NCI-H146 treated with DMSO at 0.1 percent for 48 hours (cell line): ENCODE measurements at regions not wholly inside any gene's neighbourhood (a gene's known extent, or its start where the extent isn't known, plus 50 kb on each side); places are given as distances from the start of the nearest gene placed in this dataset.
"Not testable (repeated sequence)": the region's sequence is repeated elsewhere in the genome, so short reads cannot be mapped to it uniquely, and the experiment has no call there.

ENCODE experiments used
- DNase-seq: peaks from one replicate; lab custom pipeline; 2025; ENCODE audit not compliant: unreplicated experiment; lab: John Stamatoyannopoulos, UW

GRCh38 chr1:189125694-189126093 is 1352.0 kb downstream of the BRINP3 start:
- no peak for DNase-seq

DNA sequence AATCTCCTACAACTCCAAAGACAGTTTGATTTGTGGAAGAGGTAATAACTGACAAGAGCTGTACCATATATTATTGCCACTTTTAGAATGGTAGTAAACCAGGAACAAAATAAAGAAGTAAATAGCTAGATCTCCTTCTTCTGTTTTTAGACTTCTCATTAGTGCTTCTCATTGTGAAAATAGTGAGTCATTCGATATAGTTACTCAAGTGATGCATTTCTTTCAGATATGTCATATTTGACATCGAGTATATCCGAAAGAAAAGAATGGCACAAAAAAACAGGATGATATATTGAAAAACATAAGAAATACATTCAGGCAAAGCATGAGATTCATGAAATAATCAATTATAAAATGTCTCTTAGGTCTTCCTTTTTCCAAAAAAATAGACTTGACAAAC is 1346.1 kb downstream of the BRINP3 start:
- DNase-seq, result no peak

DNA sequence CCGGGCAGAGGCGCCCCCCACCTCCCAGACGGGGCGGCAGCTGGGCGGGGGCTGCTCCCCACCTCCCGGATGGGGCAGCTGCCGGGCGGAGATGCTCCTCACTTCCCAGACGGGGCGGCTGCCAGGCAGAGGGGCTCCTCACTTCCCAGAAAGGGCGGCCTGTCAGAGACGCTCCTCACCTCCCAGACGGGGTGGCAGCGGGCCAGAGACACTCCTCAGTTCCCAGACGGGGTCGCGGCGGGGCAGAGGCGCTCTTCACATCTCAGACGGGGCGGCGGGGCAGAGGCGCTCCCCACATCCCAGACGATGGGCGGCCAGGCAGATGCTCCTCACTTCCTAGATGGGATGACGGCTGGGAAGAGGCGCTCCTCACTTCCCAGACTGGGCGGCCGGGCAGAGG is 1337.9 kb downstream of the BRINP3 start:
- not testable (repeated sequence) for DNase-seq

DNA sequence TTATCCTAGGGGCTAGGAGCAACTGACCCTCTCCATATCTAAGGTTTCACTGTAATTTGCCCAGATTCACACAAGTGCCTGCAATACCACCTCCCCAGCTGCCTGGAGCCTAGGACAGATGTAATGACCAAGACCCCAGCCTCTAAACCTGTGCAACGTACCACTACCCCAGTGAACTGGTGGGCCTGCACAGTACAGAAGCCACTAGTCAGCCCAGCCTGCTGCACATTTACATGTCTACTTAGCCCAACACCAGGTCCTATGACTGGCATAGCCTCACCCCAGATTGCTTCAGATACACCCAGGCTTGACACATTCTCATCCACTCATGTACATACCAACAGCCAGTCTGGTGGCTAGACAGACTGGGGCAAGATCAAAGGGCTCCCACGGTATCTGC is 1336.6 kb downstream of the BRINP3 start:
- DNase-seq, result no peak

GRCh38 chr1:189149547-189150375 is 1327.9 kb downstream of the BRINP3 start:
- DNase-seq, result no peak

DNA sequence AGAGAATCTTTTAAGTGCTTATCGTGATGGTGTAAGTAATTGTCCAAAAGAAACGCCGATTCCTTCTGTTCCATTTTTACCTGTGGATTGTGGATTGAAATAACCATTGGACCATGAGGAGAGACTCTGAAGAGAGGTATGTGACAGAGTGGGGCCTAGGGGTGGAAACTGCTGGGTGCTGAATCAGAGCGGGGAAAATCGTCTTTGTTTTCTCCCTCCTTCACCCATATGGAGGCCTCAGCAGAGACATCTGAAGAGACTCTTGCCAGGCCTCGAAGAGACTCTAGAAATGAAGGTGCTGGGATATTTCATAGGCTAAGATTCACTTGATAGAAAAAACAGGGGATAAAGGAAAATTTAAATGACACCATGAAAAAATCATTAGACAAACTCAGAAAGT is 1327.0 kb downstream of the BRINP3 start:
- no peak for DNase-seq

GRCh38 chr1:189151361-189151760 is 1326.3 kb downstream of the BRINP3 start:
- no peak for DNase-seq

DNA sequence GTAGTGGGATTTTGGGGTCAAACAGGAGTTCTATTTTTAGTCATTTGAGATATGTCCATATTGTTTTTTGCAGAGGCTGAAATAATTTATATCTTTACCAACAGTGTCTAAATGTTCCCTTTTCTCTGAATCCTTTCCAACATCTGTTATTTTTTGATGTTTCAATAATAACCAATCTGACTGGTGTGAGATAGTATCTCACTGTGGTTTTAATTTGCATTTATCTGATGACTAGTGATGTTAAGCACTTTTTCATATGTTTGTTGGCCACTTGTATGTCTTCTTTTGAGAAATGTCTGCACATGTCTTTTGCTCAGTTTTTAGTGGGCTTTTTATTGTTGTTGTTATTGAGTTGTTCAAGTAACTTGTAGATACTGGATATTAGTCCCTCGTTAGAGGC is 1325.0 kb downstream of the BRINP3 start:
- DNase-seq, result no peak

- DNase-seq, result no peak
Observed at GRCh38 chr1:189158155-189158554, 1319.5 kb downstream of the BRINP3 start.

DNA sequence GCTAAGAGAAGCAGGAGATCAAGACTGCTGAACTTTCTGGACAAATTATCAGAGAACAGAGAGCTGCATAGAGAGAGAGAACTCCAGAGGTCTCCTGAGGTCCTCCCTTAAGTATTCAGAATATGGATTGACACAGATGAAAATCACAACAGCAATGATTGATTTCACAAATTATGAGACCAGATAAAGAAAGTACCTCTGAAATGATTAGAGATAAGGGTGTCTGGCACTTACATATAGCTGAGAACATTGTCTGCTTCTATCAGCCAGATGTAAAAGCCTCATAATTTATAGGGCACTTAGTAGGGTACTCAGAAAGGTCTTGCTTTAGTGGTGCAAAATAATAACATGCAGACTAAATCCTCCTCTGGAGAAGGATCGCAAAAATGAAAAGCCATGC is 1301.8 kb downstream of the BRINP3 start:
- DNase-seq, result no peak

DNA sequence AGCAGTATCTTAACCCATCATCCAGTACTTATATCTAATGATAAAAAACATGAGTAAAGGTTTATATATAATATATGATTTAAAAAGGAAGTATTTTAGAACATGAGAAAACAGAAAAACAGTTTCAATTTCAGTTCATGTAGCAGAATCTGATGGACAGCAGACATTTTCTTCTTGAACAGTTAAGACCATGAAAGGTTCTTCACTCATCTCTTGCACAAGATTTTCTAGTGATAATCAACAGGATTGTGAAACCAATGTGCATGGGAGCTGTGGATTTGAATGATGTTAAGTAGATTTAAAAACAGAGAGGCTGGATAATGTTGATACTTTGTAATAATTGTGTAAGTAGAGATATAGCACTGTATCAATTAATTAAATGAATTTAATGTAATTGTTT is 1297.6 kb downstream of the BRINP3 start:
- no peak for DNase-seq

DNA sequence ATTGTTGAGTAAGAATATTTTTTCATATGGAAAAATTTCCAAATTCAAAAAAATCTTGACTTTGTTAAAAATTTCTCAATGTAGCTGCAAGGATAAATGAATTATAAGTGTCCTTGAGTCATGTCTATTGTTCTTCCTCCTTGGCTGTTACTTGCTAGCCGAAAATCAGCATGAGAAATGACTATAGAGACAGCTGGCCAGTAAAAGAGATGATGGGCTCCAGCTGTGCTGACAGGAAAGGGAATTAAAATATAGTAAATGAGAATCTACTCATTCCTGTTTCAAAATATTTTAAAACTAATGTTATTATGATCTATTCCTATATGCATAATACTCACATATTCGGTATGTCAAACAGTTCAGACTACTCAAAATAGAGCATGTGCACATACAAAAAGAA is 1292.6 kb downstream of the BRINP3 start:
- DNase-seq, result no peak

DNA sequence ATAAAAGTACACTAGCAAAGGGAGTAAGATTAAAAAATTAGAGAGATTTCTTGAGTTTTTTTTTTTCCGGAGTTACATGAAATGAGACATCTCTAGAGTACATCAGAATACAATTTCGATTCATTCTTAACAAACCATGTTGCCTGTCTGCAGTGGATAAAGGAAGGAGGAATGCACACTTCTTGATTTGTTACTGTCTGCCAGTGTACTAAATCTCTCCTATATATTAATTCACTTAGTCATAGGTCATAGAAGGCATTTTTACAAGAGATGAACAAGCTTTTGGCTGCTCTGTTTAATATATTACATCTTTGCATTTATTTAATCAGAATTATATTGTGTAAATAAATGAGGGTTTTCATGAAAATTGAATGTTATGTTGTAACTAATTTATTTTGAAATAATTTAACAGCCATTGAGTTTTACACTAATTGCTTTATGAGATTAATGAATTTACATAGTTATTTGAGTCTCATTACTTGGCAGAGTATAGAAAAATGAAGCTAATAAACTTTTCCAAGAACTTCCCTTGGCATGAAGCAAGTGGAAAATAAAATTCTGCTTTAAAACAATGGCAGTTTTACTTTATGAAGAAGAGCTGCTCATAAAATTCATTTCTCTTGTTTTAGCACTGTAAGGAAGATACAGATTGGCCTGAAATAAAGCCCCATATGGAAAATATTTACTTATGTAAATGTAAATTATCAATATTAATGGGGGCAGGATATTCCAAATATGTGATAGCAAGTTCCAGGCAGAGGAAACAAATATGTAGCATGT is 1284.7 kb downstream of the BRINP3 start:
- no peak for DNase-seq

- DNase-seq, result no peak
Observed at GRCh38 chr1:189205863-189206262, 1271.8 kb downstream of the BRINP3 start.

GRCh38 chr1:189206617-189207016 is 1271.0 kb downstream of the BRINP3 start:
- DNase-seq, result no peak

GRCh38 chr1:189211742-189212141 is 1265.9 kb downstream of the BRINP3 start:
- DNase-seq, result no peak

GRCh38 chr1:189212606-189213005 is 1265.1 kb downstream of the BRINP3 start:
- no peak for DNase-seq

DNA sequence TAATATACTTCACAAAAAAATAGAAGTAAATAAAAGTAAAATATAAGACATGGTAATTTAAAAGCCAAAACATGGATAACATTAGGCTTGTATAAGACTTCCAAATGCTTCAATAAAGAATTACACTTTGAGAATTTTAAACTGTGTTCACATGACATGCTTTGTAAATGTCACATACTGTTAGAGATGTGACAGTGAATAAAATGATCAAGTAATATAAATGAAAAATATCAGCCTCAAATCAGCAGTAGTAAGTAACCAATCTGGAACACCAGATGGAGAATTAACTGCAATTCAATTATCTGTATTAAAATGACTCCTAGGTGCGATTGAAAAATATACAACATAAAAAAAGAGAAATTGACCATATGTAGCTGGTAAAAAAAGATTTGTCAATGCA is 1260.8 kb downstream of the BRINP3 start:
- DNase-seq, result no peak

GRCh38 chr1:189217646-189218045 is 1260.0 kb downstream of the BRINP3 start:
- DNase-seq, result no peak

- no peak for DNase-seq
Observed at GRCh38 chr1:189220750-189221149, 1256.9 kb downstream of the BRINP3 start.

GRCh38 chr1:189225794-189226145 is 1251.9 kb downstream of the BRINP3 start:
- not testable (repeated sequence) for DNase-seq

DNA sequence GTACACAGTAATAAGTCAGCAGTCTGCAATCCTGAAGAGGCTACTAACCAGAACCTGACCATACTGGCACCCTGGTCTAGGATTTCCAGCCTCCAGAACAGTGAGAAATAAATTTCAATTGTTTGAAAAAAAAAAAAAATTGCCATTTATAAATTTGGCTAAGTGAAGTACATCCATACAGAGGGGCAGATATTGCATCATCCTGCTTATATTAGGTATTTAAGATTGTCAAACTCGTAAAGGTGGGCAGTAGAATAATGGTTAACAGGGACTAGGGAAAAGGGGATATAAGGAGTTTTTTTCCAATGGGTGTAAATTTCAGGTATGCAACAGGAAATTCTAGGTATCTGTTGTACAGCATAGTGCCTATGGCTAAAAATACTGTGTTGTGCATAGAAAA is 1250.9 kb downstream of the BRINP3 start:
- DNase-seq, result no peak
